Activated CD4-positive, alpha-beta T cell treated with anti-CD3 and anti-CD28 coated beads for 24 hours (primary cell): ENCODE measurements at regions not wholly inside any gene's neighbourhood (a gene's known extent, or its start where the extent isn't known, plus 50 kb on each side); places are given as distances from the start of the nearest gene placed in this dataset.

ENCODE experiments used
- DNase-seq, 2 donors: peaks; one replicate each; pipeline ENCODE4 v3.0.0-alpha.2; 2020; ENCODE audit warnings: low read depth in 2 of 2

- DNase-seq = no peak
These were observed 123.6 kb downstream of the MN1 start for GRCh38 chr22:27677905-27678458.

- DNase-seq = no peak
These were observed 122.4 kb downstream of the MN1 start for GRCh38 chr22:27679176-27679575.

- DNase-seq = no peak
These were observed 121.7 kb downstream of the MN1 start for GRCh38 chr22:27679693-27680488.

DNA sequence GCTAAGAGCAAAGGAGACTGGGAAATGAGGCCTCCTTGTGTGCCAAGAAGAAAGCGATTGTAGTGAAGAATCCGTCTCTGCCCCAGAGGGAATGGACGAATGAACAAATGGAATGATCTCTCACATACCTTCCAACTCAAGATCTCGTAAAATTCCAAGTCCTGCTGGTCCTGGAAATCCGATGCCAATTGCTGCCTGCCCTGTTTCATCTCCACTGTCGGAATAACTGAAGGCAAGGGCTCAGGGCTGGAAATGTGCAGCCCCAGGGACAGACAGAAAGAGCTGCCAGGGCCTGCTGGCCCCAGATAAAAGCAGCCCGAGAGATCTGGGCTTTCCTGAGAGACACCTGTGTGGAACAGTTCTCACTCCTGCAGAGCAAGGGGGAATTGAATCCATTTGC, 120.9 kb downstream of the MN1 start:
- no peak for DNase-seq

- DNase-seq = no peak
These were observed 120.5 kb downstream of the MN1 start for GRCh38 chr22:27681037-27681436.

DNA sequence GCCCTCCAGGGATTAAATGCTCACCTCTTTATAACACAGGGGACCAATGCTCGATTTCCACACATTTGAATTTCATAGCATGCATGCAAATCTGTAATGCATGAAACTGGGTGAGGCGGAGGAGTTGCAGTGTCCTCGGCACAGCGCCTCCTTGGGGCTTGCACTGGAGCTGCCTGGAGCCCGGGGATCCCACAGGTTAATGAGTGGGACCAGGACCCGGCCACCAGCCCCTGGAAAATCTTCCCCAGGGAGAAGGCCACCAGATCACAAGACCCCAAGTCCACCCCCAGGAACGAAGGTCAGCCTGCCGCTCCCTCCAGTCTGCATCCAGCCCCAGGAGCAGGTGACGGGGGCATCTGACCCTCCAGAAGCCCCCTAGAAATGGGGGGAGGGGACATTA, 119.1 kb downstream of the MN1 start:
- DNase-seq = no peak

- no peak for DNase-seq
These were observed 116.7 kb downstream of the MN1 start for GRCh38 chr22:27684901-27685300.

DNA sequence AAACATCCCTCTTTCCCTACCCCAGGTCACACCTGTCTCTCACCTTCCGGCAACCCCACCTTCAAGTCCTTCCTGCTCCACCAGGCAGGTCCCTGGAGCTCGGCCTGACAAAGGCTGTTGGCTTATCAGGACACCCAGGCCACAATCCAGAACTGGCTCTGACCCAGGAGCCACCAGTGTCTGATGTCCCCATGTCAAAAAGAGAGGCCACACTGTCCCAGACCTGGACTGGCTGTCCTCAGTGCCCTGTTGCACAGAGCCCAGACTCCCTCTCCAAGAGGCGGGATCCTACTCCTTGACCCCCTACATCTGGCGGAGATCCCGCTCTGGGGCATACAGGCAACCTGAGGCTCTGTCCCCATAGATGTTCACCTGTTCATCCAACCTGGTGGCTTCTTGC, 116.0 kb downstream of the MN1 start:
- no peak for DNase-seq

- no peak for DNase-seq
These were observed 115.6 kb downstream of the MN1 start for GRCh38 chr22:27685970-27686369.

GRCh38 chr22:27686534-27686933, 115.0 kb downstream of the MN1 start:
- DNase-seq = no peak

DNA sequence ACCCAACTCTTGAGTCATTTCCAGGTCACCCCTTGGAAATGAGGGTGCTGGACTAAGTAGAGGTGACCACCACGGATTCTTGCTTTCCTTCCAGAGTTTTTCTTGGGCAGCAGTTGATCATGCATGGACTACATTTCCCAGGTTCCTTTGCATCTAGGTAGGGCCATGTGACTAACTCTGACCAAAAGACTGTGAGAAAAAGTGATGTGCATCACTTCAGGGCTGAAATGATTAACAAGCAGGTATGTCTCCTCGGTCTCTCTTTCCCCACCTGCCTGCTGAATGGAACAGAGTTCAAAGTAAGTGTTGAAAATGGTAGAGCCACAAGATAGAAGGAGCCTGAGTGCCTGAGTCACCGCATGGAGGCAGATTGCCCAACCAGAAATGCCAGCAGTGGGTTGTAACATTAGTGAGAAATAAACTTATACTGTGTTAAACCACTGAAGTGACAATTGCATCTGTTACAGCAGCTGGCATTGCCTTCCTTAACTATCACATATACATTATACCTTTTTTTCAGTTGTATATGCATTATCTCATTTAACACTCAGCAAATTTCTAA, 113.5 kb downstream of the MN1 start:
- DNase-seq = no peak

- no peak for DNase-seq
These were observed 111.9 kb downstream of the MN1 start for GRCh38 chr22:27689664-27690063.

- no peak for DNase-seq
These were observed 111.0 kb downstream of the MN1 start for GRCh38 chr22:27690599-27690998.

DNA sequence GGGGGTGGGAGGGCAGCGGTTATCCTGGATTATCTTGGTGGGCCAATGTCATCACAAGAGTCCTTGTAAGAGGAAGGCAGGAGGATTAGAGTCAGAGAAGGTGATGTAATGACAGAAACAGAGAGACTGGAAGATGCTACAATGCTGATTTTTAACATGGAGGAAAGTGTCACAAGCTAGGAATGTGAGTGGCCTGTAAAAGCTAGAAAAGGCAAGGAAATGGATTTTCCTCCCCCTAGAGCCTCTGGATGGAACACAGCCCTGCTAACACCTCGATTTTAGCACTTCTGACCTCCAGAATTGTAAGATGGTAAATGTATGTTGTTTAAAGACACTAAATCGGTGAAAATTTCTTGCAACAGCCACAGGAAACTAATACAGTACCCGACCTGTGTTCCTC, 109.3 kb downstream of the MN1 start:
- DNase-seq = no peak

- DNase-seq = no peak
These were observed 105.6 kb downstream of the MN1 start for GRCh38 chr22:27695925-27696324.

GRCh38 chr22:27697888-27698287, 103.7 kb downstream of the MN1 start:
- no peak for DNase-seq
